ENCODE measurements at regions not wholly inside any gene's neighbourhood (a gene's known extent, or its start where the extent isn't known, plus 50 kb on each side); places are given as distances from the start of the nearest gene placed in this dataset.

DNA sequence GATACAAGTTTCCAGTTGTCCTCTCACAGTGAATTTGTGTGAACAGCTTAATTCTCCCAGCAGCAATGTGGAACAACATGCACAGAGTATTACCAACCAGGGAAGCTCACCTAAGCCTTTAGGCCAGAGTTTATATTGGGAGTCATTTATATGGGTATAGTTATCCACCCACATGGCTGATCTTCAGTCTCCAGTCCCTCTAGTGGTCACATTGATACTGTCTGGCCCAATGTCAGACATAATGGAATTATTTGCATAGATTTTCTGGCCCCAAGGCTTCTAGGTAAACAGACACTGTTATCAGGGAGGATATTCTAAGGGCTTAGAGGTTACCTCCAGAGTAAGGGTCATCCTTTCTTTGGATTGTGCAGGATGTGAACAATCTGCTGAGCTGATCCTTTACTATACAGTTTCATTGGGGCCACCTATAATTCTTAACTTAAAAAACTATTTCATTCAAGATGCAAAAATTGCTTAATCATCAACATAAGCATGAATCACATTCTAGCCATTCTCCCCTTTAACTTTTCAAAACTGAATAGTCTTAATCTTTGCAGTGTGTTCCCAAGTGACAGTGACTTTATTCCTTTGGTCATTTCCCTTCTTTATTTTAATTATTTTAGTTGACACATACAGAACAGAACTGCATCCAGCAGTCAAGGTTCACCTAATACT, 210.9 kb downstream of the LTN1 start:
- TF ChIP-seq CTCF (IDR thresholded peaks at IDR 0.05) (no peak), POLR2A (IDR thresholded peaks at IDR 0.05) (no peak), POLR2AphosphoS5 (IDR thresholded peaks at IDR 0.05; ENCODE audit: insufficient read depth in 1 of 2, low read depth in 1 of 2) (no peak)

All from vagina (tissue), 2 donors.